Daoy (cell line): ENCODE measurements at regions not wholly inside any gene's neighbourhood (a gene's known extent, or its start where the extent isn't known, plus 50 kb on each side); places are given as distances from the start of the nearest gene placed in this dataset.
A peak's percentile ranks its signal among the peaks of the same experiment; 100 is the strongest.

Experiments used
- DNase-seq: peaks from one replicate; pipeline ENCODE4 v3.0.0-alpha.2; 2015; ENCODE audit warnings: low read depth

DNA sequence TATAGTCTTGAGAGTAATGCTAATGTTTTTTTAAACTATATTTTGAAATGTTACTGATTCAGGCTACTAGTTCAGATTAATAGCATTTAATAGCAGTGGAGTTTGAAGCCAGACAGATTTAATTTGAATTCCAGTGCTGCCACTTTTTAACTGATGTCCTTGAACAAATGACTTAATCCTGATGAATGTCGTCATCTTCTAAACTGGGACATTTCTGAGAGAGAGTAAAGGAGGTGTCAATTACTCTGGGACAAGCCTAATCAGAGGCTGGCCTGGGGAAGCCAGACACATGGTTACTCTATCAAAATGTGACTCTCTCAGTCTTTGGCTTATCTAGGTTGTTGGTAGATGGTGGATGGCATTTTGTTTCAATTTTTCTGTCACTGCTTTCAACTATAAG lies 246.7 kb downstream of the HS3ST3A1 start:
- no peak for DNase-seq

GRCh38 chr17:13353590-13353989 lies 248.1 kb downstream of the HS3ST3A1 start:
- DNase-seq: no peak

GRCh38 chr17:13352747-13353415 lies 248.8 kb downstream of the HS3ST3A1 start:
- no peak for DNase-seq

DNA sequence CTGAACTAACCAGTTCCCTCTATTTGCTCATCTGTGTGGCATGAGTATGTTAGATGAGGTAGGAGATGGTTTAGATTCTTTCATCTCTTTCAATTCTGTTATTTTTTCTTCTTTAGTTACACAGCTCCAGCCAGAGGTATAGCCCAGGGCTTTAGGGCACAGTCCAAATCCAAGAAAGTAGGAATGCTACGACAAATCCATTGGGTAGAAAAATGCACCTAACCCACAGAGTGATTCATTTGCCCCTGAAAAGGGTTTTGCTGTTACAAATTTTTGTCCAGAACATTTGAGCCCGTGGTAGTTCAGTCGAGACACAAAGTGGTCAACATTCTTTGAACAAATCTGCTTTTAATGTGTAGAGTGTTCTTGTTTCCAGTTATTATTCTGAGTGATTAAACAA lies 250.7 kb downstream of the HS3ST3A1 start:
- DNase-seq: peak; percentile 50

DNA sequence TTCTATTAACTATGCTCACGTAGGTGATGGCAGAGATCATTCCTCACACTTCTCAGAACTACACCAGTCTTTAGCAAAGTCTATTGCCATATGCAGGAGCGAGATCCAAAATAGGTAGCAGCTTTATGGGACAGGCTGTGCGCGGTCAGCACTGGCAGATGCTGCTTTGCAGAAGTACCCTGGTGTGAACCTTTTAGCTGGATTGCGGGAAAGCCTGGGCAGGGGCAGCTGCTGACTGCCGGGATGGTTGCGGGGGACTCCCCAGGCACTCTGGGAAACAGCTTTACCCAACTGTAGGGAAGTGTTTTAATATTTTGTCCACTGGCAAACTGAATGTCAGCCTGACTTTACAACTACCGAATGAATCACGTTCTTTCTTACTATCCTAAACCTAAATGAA lies 251.3 kb downstream of the HS3ST3A1 start:
- DNase-seq: no peak

DNA sequence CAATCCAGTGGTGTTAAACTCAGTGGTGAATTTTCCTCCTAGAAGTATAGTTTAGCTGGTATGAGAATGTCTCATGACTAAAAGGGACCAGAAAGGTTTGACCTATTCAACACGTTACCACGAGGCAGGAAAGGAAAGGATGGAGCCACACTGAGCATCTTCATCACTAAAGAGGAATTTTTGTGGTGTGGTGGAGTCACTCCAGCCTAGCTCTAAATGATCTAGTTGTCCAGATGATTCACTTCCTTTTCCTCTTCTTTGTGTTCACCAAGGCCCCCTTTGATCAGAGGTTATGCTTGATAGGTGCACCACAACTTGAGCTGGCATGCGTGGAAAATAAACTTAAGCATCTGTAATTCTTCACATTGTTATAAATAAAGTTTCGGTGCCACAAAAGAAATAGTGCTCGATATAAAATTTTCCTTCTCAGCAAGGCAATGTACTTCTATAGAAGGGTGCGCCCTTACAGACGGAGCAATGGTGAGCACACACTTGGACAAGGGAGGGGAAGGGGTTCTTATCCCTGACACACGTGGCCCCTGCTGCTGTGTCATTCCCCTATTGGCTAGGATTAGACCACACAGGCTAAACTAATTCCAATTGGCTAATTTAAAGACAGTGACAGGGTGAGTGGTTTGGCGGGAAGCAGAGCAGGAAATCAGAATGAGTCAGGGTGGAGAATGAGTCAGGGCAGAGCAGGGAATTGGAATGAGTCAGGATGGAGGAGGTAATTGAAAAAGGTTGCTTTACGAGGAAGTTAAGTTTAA lies 254.6 kb downstream of the HS3ST3A1 start:
- peak; percentile 95 for DNase-seq

DNA sequence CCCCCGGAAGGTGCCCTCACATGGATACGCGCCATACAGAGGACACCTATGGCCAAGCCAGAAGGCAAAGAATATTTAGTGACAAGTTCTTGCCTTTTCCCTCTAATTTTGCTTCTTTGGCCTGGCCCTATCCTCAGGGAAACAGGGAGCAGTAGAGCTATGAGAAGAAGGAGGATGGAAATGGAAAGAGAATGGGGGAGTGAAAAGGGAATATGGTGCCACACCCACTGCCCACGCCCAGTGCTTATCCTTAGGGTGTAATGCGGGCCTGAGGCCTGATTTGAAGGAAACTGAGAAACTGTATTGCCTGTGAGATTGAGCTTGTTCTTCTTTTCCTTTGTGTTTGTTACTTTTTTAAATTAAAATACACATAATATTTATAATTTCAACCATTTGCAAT lies 255.1 kb downstream of the HS3ST3A1 start:
- no peak for DNase-seq

- DNase-seq: peak; percentile 93
Observed at GRCh38 chr17:13346081-13346533, 255.6 kb downstream of the HS3ST3A1 start.

DNA sequence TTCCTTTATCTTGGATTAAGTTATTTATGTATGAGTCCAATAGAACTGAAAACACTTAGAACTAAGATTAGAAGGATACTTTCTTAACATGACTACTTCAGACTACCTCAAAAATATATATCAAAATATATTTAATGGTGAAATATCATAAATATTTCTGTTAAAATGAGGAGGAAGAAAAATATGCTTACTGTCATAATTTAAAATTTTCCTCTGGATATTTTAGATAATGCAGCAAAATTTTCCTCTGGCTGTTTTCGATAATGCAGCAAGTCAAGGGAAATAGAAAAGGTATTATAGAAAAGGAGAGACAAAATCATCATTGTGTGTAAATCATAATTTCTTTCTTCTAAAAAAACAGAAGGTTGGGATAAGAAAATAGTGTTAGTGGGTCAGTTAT lies 263.3 kb downstream of the HS3ST3A1 start:
- no peak for DNase-seq

GRCh38 chr17:13337864-13338371 lies 263.8 kb downstream of the HS3ST3A1 start:
- peak; percentile 58 for DNase-seq

DNA sequence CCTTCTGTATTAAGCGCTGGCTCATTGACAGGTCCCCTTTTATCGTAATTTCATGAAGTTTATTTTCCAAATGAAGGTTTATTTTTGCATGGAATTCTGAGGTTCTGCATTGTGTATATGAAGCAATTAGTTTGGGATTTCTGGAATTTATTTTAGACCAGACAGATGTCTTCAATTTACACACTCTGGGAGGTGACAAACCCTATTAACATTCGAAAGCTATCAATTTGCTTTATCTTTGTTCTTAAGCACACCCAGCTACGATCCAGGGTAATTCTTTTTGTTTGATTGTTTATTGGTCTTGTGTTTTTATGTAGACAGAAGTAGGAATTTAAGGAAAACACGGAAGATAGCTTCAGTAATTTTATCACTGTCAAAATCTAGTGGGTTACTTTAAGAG lies 264.6 kb downstream of the HS3ST3A1 start:
- DNase-seq: no peak

DNA sequence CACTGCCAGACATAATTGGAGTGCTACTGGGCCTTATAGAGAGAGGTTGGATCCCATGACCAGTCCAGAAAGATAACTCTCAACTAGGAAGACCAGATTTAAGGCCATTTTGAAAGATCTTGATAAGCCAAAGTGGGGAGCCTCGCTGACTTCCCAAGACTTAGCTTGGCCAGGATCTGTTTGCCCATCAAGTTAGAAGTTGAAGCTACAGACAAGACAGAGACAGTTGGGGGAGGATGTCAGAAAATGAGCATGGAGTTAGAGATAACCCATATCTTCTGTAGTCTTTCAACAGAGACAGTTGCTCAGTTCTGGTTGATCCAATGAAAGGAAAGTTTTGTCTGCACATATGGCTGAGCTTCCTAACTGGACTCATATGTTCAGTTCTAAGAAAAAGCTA lies 267.4 kb downstream of the HS3ST3A1 start:
- no peak for DNase-seq

- DNase-seq: no peak
Observed at GRCh38 chr17:13333661-13334060, 268.1 kb downstream of the HS3ST3A1 start.

GRCh38 chr17:13332207-13332606 lies 269.5 kb downstream of the HS3ST3A1 start:
- no peak for DNase-seq

DNA sequence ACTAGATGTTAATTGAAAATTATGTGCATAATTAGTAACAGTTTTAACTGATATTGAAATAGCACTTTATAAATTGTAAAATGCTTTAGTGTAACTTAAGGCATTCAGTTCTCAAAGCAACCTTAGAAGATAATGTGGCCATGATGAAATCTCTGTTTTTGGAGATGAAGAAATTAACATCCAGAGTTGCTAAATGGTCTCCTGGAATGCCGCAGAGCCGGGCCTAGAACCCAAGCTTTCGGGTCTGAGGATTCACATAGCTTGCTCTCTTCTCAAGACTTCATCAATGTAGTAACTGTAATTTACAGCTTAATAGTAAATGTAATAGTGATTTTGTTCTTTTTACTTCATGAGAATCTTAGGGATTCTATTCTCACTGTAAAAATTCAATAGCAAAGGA lies 272.3 kb downstream of the HS3ST3A1 start:
- no peak for DNase-seq

DNA sequence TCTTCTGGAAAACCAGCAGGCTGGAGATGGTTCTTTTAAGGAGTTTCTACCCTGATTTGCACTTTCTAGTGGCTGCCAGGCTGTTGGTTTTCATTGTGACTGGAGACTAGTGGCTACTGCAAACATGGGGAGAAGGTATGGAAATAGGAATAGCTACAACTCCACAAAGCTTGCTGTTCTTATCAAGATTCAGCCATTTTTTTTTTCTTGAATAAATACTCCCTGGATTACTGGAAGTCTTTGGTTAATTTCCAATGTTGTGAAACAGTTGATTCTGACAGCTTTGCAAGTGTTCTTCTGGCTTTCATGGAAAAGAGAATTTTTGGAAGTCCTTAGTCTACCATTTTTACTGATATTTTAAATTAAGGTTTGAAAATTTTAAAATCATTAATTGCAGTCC lies 277.7 kb downstream of the HS3ST3A1 start:
- DNase-seq: no peak

DNA sequence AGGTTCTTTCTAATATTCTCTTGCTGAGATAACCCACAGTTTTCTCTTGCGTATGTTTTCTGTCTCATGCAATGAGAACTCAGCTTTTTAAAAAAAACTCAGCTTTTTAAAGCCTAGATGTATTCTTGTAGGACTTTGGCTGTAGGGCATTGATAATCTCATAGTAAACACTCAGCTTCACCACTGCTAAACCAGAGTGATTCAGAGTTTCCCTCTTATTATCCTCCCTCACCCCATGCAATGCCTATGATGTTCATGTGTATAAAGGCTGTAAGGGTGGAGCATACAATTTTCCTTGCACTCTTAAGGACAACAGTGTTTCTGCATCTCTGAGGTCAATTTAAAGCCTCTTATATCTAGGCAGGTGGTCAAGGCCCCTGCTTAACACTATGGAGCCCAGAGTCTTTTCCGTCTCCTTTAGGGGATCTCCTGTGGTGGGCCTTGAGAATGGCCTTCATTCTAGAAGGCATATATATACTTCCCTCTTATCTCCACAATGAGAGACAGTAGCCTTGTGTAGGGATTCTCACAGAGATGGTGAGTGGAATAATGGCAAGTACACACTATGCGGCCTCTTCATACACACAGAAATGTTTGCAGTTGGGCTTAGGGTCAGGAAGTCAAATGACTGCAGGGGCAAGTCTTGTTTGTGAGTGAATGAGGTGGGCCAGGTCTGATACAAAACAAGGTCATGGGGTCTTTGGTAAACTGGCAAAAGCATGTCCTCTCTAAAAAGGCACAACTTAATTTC lies 279.6 kb downstream of the HS3ST3A1 start:
- no peak for DNase-seq

DNA sequence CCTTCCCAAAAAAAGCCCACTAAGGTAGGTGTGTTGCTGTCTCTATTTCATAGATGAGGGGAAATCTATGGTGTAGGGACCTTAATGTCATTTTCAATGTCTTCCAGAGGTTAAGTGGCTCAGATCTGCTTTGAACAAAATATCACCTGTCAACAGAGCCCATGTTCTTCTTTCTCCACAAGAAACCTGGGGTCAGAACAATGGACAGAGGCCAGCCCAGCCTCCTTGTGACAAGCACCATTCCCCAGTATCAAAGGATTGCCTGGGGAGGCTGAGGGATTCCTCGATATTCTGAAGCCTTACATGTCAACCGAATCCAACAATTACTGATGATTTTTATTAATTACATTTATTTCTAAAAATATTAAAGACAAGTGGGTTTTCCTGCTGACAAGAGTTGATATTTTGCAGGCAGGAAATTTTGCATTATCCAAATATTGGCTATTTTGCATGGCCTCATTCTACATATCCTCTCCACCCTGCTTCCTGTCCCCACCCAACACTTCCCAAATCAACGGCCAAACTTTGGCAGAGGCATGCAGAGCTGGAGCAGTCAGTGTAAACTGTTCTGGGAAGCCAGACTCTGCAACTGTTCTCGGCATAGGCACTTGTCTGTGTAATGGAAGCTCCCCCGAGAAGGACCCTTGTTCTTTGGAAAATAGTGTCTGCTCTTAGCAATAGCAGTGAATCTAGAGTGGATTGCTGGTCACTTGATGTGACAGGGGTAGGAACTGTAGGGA lies 281.5 kb downstream of the HS3ST3A1 start:
- DNase-seq: no peak

GRCh38 chr17:13316657-13317056 lies 285.1 kb downstream of the HS3ST3A1 start:
- no peak for DNase-seq

GRCh38 chr17:13311306-13311705 lies 290.4 kb downstream of the HS3ST3A1 start:
- DNase-seq: peak; percentile 37

GRCh38 chr17:13310858-13311257 lies 290.9 kb downstream of the HS3ST3A1 start:
- no peak for DNase-seq
